ENCODE measurements at regions not wholly inside any gene's neighbourhood (a gene's known extent, or its start where the extent isn't known, plus 50 kb on each side); places are given as distances from the start of the nearest gene placed in this dataset.

DNA sequence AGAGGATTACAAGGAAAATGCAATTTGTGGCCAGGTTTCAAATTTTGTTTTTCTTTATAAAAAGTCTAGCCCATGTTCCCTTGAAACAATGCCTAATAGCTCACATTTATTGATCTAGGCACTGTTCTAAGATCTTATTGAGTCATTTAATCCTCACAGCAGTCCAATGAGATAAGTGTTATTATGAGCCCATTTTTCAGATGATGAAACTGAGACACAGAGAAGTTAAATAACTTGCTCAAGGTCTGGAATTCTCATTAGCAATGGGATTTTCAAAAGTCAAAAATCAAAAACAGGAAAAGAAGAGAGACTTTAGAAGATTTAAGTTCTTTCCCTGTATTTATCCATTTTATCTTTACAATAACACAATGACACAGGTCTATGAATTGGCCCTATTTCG is 90.0 kb upstream of the COL6A5 start:
- Histone ChIP-seq H3K4me3 (no peak overlapping the region), H3K4me1 (no peaks in the 10 kb centered on the region), H3K27me3 (no peaks in the 10 kb centered on the region), H3K27ac (no peak overlapping the region), H3K36me3 (no peaks in the 10 kb centered on the region), H3K9me3 (no peaks in the 10 kb centered on the region)
- intact Hi-C loops (cut with DNase I), result no loop called here
- 28% methylated on average over 1 of the region's 1 CpG for WGBS (ENCODE audit: insufficient coverage, low coverage, low lambda C conversion rate, missing lambda C conversion rate)
- ATAC-seq (no peak), DNase-seq (no peak)
- TF ChIP-seq POLR2A (IDR thresholded peaks at IDR 0.05), result no peak

DNA sequence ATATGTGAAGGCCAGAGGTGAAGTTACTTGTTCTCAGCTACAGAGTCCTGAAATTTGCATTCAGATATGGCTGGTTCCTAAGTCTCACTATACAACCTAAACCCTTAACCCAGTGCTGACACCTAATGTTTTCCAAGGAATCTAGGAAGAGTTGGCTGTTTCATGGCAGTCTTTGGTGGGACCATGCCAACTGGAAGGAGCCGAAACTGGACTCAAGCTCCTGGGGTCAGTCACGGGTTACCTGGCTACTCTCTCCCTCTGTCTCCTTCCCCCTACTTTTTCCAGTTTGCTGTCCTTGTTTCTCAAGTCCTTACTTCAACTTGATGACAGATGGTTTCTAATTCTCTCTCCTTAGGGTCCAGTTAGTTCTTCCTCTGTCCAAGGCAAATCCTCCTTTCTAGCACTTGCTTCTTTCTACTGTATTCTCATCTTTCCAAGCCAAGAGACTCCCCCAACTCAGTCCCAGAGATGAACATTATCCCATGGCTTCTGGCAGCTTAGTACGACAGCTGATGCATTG is 88.6 kb upstream of the COL6A5 start:
- intact Hi-C loops (cut with DNase I), result no loop called here
- Histone ChIP-seq H3K36me3 (no peaks in the 10 kb centered on the region), H3K4me1 (no peaks in the 10 kb centered on the region), H3K4me3 (no peak overlapping the region), H3K27ac (no peak overlapping the region), H3K9me3 (no peaks in the 10 kb centered on the region), H3K27me3 (no peaks in the 10 kb centered on the region)
- DNase-seq (no peak), ATAC-seq (no peak)
- WGBS (ENCODE audit: insufficient coverage, low coverage, low lambda C conversion rate, missing lambda C conversion rate), result 76% methylated on average over 3 of the region's 3 CpGs
- TF ChIP-seq POLR2A (IDR thresholded peaks at IDR 0.05), result no peak
- TF ChIP-seq, protein P1, sequence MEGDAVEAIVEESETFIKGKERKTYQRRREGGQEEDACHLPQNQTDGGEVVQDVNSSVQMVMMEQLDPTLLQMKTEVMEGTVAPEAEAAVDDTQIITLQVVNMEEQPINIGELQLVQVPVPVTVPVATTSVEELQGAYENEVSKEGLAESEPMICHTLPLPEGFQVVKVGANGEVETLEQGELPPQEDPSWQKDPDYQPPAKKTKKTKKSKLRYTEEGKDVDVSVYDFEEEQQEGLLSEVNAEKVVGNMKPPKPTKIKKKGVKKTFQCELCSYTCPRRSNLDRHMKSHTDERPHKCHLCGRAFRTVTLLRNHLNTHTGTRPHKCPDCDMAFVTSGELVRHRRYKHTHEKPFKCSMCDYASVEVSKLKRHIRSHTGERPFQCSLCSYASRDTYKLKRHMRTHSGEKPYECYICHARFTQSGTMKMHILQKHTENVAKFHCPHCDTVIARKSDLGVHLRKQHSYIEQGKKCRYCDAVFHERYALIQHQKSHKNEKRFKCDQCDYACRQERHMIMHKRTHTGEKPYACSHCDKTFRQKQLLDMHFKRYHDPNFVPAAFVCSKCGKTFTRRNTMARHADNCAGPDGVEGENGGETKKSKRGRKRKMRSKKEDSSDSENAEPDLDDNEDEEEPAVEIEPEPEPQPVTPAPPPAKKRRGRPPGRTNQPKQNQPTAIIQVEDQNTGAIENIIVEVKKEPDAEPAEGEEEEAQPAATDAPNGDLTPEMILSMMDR (IDR thresholded peaks at IDR 0.05), result no peak

DNA sequence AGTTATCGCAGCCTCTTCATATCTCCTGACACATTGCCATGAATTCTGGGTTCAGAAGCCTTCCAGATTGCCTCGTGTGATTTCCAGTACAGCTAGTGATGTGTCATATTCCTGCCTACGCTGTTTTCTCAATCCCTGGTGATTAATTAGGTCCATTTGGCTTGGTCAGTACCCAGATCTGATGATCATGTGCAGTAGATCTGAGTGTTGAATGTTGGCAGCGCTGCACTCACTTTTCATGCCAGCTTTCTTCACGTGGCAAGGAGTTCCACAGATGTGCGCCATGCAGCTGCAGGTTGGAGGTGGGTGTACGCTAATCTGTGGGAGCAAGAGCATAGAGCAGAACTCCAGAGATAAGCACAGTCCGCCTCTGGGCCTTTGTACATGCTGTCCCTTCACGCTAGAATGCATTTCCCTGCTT is 86.9 kb upstream of the COL6A5 start:
- Histone ChIP-seq H3K27me3 (no peaks in the 10 kb centered on the region), H3K27ac (no peak overlapping the region), H3K4me3 (no peak overlapping the region), H3K36me3 (no peaks in the 10 kb centered on the region), H3K4me1 (no peaks in the 10 kb centered on the region), H3K9me3 (no peaks in the 10 kb centered on the region)
- intact Hi-C loops (cut with DNase I), result no loop called here
- WGBS (ENCODE audit: insufficient coverage, low coverage, low lambda C conversion rate, missing lambda C conversion rate), result 49% methylated on average over 9 of the region's 9 CpGs
- DNase-seq (no peak), ATAC-seq (no peak)
- no peak for TF ChIP-seq POLR2A (IDR thresholded peaks at IDR 0.05)
- TF ChIP-seq, protein P1 (IDR thresholded peaks at IDR 0.05), result no peak

DNA sequence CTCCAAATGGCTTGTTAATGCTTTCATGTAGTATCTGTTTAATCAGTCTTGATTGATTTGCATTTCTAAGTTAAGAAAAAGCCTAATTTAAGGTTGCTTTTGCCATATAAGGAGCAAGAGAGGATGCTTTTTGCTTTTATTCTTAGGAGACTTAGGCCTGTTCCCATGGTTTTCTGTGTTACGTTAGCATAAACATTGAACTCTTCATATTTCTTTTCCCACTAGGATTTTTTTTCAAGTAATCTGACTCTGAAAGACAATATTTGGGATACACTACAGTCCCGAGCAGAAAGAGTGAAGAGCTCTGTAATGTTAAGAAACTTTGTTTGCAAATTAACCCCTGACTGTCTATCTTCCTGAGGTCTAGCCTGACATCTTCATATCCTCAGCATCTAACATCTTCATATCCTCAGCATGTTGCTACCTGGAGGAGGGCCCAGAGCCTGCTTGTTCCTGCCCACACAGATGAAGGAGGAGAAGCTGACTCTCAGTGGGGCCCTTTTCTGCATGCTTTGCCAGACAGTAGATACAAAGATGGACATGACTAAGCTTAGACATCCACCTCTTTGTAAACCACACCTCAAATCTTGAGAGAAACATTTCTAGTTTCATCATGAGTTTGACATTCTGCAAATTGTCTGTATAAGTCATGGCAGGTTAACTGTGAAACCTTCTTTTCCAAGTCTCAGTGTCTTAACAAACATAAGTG is 86.2 kb upstream of the COL6A5 start:
- no peaks in the 10 kb centered on the region for H3K9me3 ChIP-seq
- H3K4me1 ChIP-seq, result no peaks in the 10 kb centered on the region
- no peak overlapping the region for H3K4me3 ChIP-seq
- no peak overlapping the region for H3K27ac ChIP-seq
- no peaks in the 10 kb centered on the region for H3K36me3 ChIP-seq
- no peak for DNase-seq
- 50% methylated on average over 2 of the region's 2 CpGs for WGBS (ENCODE audit: insufficient coverage, low coverage, low lambda C conversion rate, missing lambda C conversion rate)
- intact Hi-C loops (cut with DNase I), result no loop called here
- TF ChIP-seq, protein P1 (IDR thresholded peaks at IDR 0.05), result no peak
- no peak for TF ChIP-seq POLR2A (IDR thresholded peaks at IDR 0.05)
- H3K27me3 ChIP-seq, result no peaks in the 10 kb centered on the region
- ATAC-seq, result no peak

DNA sequence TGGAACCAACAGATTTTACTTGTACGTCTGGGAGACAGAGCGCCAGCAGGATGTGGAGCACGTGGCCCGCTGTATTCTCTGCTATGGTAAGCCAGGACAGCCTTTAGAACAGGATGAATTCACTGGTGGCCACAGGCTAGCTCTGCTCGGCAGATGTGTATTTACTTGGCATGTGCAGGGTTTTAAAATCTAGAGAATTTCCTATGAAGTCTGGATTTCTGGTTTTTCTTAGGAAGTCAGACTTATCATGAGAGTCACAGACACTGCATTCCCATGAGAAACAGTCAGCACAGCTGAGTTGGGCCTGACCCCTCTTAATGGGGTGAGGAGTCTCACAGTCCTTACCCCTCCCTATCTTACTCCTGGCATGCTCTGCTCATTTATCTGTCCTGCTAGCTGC is 84.6 kb upstream of the COL6A5 start:
- intact Hi-C loops (cut with DNase I), result no loop called here
- H3K4me1 ChIP-seq, result no peaks in the 10 kb centered on the region
- no peaks in the 10 kb centered on the region for H3K27me3 ChIP-seq
- H3K36me3 ChIP-seq, result no peaks in the 10 kb centered on the region
- WGBS (ENCODE audit: insufficient coverage, low coverage, low lambda C conversion rate, missing lambda C conversion rate), result 68% methylated on average over 5 of the region's 5 CpGs
- ATAC-seq, result peak; percentile 19 to 46 (median 32)
- H3K27ac ChIP-seq, result no peak overlapping the region
- TF ChIP-seq POLR2A (IDR thresholded peaks at IDR 0.05), result no peak
- TF ChIP-seq, protein P1 (IDR thresholded peaks at IDR 0.05), result no peak
- H3K4me3 ChIP-seq, result no peak overlapping the region
- no peaks in the 10 kb centered on the region for H3K9me3 ChIP-seq
- DNase-seq, result no peak

All from right lobe of liver (tissue), 6 donors.